ENCODE measurements at regions not wholly inside any gene's neighbourhood (a gene's known extent, or its start where the extent isn't known, plus 50 kb on each side); places are given as distances from the start of the nearest gene placed in this dataset.

DNA sequence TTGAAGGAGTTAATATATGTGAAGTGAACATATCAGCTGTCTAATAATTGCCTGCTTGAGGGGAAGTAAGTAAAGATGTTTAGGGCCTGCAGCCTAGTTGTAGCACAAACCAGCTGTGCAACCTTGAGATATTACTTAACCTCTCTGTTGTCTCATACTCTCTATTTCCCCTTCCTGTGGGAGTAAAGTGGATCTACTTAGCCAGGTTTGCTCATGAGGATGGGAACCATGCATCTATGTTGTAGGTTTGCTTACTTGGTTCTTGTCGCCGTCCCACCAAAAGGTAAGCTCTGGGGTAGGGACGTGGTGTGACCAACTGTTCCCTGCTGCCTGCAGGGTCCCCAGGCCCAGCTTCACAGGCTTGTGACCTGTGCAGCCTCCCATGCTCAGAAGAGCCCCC, 362.7 kb upstream of the SULF2 start:
- no peaks in the 10 kb centered on the region for H3K36me3 Mint-ChIP-seq
- Histone ChIP-seq H3K27ac (ENCODE audit: low read depth, low read length) (no peak overlapping the region), H3K4me3 (ENCODE audit: low read length in 2 of 2) (no peak overlapping the region), H3K36me3 (ENCODE audit: insufficient read depth, low read length) (no peaks in the 10 kb centered on the region), H3K9me3 (ENCODE audit: control insufficient read depth in 1 of 2, low read length in 2 of 2) (no peaks in the 10 kb centered on the region), H3K27me3 (ENCODE audit: insufficient read depth, low read length) (peaks cover 4% of the 10 kb centered on the region), H3K4me1 (ENCODE audit: insufficient read depth, low read length) (no peaks in the 10 kb centered on the region)
- POLR2A ChIA-PET (ENCODE audit: partially characterized antibody), result no interaction called here
- H3K4me3 Mint-ChIP-seq, result no peak overlapping the region
- peaks cover 6 to 13% of the 10 kb centered on the region in 2 donors for H3K27me3 Mint-ChIP-seq
- intact Hi-C loops (cut with micrococcal nuclease), result no loop called here
- DNase-seq, result no peak
- H3K9me3 Mint-ChIP-seq, result peaks cover 0 to 2% (median 0%) of the 10 kb centered on the region in 8 donors
- CTCF ChIA-PET (ENCODE audit: partially characterized antibody), result no interaction called here
- no peak overlapping the region for H3K27ac Mint-ChIP-seq
- no peaks in the 10 kb centered on the region for H3K4me1 Mint-ChIP-seq

DNA sequence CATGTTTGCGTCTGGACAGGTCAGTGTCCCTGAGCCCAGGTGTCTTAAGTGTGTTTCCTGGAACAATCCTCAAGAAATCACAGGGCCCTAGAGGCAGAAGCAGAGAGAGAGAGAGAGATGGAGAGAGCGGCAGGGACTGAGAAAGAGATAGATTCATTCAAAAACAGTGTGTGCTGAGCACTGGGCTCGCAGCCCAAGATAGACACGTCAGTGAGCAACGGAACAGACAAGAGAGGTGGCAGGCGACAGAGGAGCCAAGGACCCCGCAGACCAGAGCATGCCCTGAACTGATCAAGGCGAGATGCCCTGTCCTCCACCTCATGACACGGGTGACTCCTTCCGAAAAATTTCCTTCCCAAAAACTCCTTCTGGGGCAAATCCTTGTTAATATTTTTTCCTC, 362.0 kb upstream of the SULF2 start:
- Mint-ChIP-seq H3K36me3 (no peaks in the 10 kb centered on the region), H3K27me3 (peaks cover 5 to 17% of the 10 kb centered on the region in 2 donors), H3K27ac (no peak overlapping the region), H3K9me3 (peaks cover 0 to 2% (median 0%) of the 10 kb centered on the region in 8 donors), H3K4me3 (no peak overlapping the region), H3K4me1 (no peaks in the 10 kb centered on the region)
- H3K27me3 ChIP-seq (ENCODE audit: insufficient read depth, low read length), result peaks cover 4% of the 10 kb centered on the region
- H3K27ac ChIP-seq (ENCODE audit: low read depth, low read length), result no peak overlapping the region
- intact Hi-C loops (cut with micrococcal nuclease), result no loop called here
- H3K36me3 ChIP-seq (ENCODE audit: insufficient read depth, low read length), result no peaks in the 10 kb centered on the region
- no peak for DNase-seq
- POLR2A ChIA-PET (ENCODE audit: partially characterized antibody), result no interaction called here
- H3K9me3 ChIP-seq (ENCODE audit: control insufficient read depth in 1 of 2, low read length in 2 of 2), result no peaks in the 10 kb centered on the region
- CTCF ChIA-PET (ENCODE audit: partially characterized antibody), result no interaction called here
- no peaks in the 10 kb centered on the region for H3K4me1 ChIP-seq (ENCODE audit: insufficient read depth, low read length)
- H3K4me3 ChIP-seq (ENCODE audit: low read length in 2 of 2), result no peak overlapping the region

DNA sequence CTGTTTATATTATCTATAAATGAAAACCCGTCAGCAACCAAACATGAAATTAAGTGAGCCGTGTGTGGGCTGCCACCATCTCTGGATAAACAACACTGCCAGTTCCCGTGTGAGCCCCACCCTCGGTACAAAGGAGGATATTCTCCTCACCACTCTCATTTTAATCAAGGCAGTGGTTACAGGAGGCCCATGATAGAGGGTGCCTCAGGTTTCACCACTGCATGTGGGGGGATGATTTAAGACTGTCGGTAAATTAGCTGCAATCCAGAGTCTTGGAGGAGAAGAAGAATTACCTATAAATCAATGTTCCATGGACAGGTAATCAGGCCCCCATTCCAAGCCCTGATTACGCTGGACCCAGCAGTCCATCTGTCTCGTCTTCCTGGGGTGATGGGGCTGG, 361.6 kb upstream of the SULF2 start:
- Histone ChIP-seq H3K4me1 (ENCODE audit: insufficient read depth, low read length) (no peaks in the 10 kb centered on the region), H3K4me3 (ENCODE audit: low read length in 2 of 2) (no peak overlapping the region), H3K36me3 (ENCODE audit: insufficient read depth, low read length) (no peaks in the 10 kb centered on the region), H3K27me3 (ENCODE audit: insufficient read depth, low read length) (peaks cover 4% of the 10 kb centered on the region), H3K27ac (ENCODE audit: low read depth, low read length) (no peak overlapping the region), H3K9me3 (ENCODE audit: control insufficient read depth in 1 of 2, low read length in 2 of 2) (no peaks in the 10 kb centered on the region)
- no peak for DNase-seq
- intact Hi-C loops (cut with micrococcal nuclease), result no loop called here
- Mint-ChIP-seq H3K4me3 (no peak overlapping the region), H3K9me3 (peaks cover 0 to 2% (median 0%) of the 10 kb centered on the region in 8 donors), H3K36me3 (no peaks in the 10 kb centered on the region), H3K27me3 (peaks cover 3 to 17% of the 10 kb centered on the region in 2 donors), H3K27ac (no peak overlapping the region), H3K4me1 (no peaks in the 10 kb centered on the region)
- CTCF ChIA-PET (ENCODE audit: partially characterized antibody), result no interaction called here
- POLR2A ChIA-PET (ENCODE audit: partially characterized antibody), result no interaction called here

DNA sequence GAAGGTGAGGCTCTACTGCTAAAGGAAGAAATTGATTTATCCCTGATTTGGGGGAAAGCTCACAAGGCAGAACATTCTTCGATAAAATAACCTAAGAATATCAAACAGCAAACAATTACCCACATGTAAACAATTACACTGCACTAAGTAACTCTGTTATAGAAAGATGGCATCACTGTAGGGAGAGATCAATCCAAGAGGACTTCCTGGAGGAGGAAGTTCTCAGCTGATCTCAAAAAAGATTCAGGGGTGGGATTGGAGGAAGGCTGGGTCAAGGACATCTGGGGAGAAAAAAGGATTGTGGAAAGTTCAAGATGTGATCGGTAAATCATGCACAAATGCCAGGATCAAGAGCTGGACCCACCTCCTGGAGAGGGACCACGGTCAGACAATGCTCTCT, 361.0 kb upstream of the SULF2 start:
- intact Hi-C loops (cut with micrococcal nuclease), result no loop called here
- no peak for DNase-seq
- CTCF ChIA-PET (ENCODE audit: partially characterized antibody), result no interaction called here

DNA sequence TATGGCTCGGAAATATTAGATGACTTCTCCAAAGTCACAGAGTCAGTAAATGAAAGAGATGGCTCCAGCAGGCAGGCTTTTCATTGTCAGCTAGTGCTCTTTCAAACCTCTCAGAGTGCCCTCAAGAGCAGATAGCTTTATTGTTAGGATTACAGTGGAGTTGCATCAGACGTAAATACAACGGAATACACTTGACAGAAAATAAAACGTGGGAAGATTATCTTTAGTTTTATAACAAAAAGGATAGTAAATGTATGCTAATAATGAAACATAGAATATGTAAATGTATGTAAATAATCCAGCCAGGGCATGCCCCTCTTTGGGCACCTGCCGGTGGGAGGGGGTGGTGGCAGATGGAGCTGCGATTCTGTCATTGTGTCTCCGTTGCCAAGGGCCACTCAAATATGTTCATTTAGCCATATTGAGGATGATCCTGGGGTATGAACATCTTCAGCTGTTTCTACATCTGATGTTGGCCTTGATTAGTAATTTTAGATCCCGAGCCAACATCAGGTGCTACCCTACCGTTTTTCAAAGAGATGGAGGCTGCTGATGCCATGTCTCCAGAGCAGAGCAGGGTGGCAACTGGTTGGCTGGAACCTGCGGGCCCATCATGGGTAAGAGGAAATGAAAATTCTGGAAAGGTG, 358.3 kb upstream of the SULF2 start:
- Mint-ChIP-seq H3K27ac (no peak overlapping the region), H3K4me1 (no peaks in the 10 kb centered on the region), H3K4me3 (no peak overlapping the region), H3K9me3 (peaks cover 0 to 6% (median 0%) of the 10 kb centered on the region in 8 donors), H3K27me3 (peaks cover 5 to 29% of the 10 kb centered on the region in 2 donors), H3K36me3 (no peaks in the 10 kb centered on the region)
- Histone ChIP-seq H3K27ac (ENCODE audit: low read depth, low read length) (no peak overlapping the region), H3K27me3 (ENCODE audit: insufficient read depth, low read length) (peaks cover 4% of the 10 kb centered on the region), H3K4me1 (ENCODE audit: insufficient read depth, low read length) (no peaks in the 10 kb centered on the region), H3K36me3 (ENCODE audit: insufficient read depth, low read length) (no peaks in the 10 kb centered on the region), H3K4me3 (ENCODE audit: low read length in 2 of 2) (no peak overlapping the region), H3K9me3 (ENCODE audit: control insufficient read depth in 1 of 2, low read length in 2 of 2) (no peaks in the 10 kb centered on the region)
- ChIA-PET CTCF (ENCODE audit: partially characterized antibody) (no interaction called here), POLR2A (ENCODE audit: partially characterized antibody) (no interaction called here)
- no peak for DNase-seq
- intact Hi-C loops (cut with micrococcal nuclease), result no loop called here

More for the DNA sequence above, 361.0 kb upstream of the SULF2 start:
- H3K27ac ChIP-seq (ENCODE audit: low read depth, low read length), result no peak overlapping the region
- POLR2A ChIA-PET (ENCODE audit: partially characterized antibody), result no interaction called here
- peaks cover 4% of the 10 kb centered on the region for H3K27me3 ChIP-seq (ENCODE audit: insufficient read depth, low read length)
- Mint-ChIP-seq H3K27ac (no peak overlapping the region), H3K9me3 (peaks cover 0 to 6% (median 0%) of the 10 kb centered on the region in 8 donors), H3K4me1 (no peaks in the 10 kb centered on the region), H3K27me3 (peaks cover 3 to 20% of the 10 kb centered on the region in 2 donors), H3K36me3 (no peaks in the 10 kb centered on the region), H3K4me3 (no peak overlapping the region)
- no peaks in the 10 kb centered on the region for H3K9me3 ChIP-seq (ENCODE audit: control insufficient read depth in 1 of 2, low read length in 2 of 2)
- no peaks in the 10 kb centered on the region for H3K36me3 ChIP-seq (ENCODE audit: insufficient read depth, low read length)
- H3K4me1 ChIP-seq (ENCODE audit: insufficient read depth, low read length), result no peaks in the 10 kb centered on the region
- H3K4me3 ChIP-seq (ENCODE audit: low read length in 2 of 2), result no peak overlapping the region

DNA sequence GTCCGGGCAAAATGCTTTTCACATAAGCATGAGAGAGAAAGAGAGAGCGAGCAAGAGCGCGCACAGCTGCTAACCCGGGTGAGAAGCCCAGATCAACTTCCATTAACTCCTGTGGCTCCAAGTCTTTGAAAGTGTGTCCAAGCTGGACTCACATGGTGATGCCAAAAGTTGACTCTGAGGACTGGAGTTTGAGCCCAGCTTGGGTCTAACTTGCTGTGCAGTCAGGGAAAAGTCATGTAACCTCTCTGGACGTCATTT, 357.2 kb upstream of the SULF2 start:
- POLR2A ChIA-PET (ENCODE audit: partially characterized antibody), result no interaction called here
- Mint-ChIP-seq H3K27ac (no peak overlapping the region), H3K9me3 (peaks cover 0 to 6% (median 0%) of the 10 kb centered on the region in 8 donors), H3K36me3 (no peaks in the 10 kb centered on the region), H3K4me1 (no peaks in the 10 kb centered on the region), H3K27me3 (peaks cover 8 to 35% of the 10 kb centered on the region in 2 donors), H3K4me3 (no peak overlapping the region)
- Histone ChIP-seq H3K4me1 (ENCODE audit: insufficient read depth, low read length) (no peaks in the 10 kb centered on the region), H3K27me3 (ENCODE audit: insufficient read depth, low read length) (peaks cover 4% of the 10 kb centered on the region), H3K27ac (ENCODE audit: low read depth, low read length) (no peak overlapping the region), H3K36me3 (ENCODE audit: insufficient read depth, low read length) (no peaks in the 10 kb centered on the region), H3K9me3 (ENCODE audit: control insufficient read depth in 1 of 2, low read length in 2 of 2) (no peaks in the 10 kb centered on the region), H3K4me3 (ENCODE audit: low read length in 2 of 2) (no peak overlapping the region)
- intact Hi-C loops (cut with micrococcal nuclease), result no loop called here
- CTCF ChIA-PET (ENCODE audit: partially characterized antibody), result no interaction called here
- no peak for DNase-seq

DNA sequence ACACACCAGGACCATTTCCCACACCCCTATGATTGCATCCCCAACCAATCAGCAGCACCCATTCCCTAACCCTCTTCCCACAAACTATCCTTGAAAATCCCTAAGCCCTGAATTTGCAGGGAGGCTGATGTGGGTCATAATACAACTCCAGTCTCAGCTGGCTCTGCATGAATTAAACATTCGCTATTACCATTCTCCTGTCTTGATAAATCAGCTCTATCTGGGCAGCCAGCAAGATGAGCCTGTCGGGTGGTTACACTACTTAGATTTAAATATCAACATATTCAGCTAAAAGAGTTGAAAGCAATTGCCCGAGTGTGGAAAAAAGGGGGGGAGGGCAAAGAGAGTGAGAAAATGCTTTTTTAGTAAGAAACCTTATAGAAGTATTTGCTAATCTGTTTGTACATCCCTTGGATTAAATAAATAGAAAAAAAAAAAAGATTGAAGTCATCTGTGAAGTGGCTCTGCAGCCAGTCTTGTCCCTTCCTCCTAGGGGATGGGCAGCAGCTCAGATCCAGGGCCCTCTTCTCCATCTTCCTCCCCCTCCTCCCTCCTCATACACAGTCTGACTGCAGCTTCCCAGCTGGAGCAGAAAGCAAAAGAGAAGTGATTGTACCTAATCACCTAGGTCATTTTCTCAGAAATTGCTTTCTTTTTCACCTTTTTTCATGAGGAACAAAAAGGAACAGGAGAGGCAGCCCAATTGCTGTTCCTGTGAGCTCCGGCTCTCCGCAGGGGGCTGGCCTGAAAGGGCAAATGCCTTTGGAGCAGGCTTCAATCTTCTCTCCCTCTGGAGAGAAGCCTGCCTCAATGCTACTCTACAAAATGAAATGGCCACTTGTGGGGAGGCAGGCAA, 356.6 kb upstream of the SULF2 start:
- CTCF ChIA-PET (ENCODE audit: partially characterized antibody), result no interaction called here
- intact Hi-C loops (cut with micrococcal nuclease), result no loop called here
- no peak overlapping the region for H3K27ac Mint-ChIP-seq

More for the DNA sequence above, 356.6 kb upstream of the SULF2 start:
- H3K27me3 ChIP-seq (ENCODE audit: insufficient read depth, low read length), result peaks cover 4% of the 10 kb centered on the region
- POLR2A ChIA-PET (ENCODE audit: partially characterized antibody), result no interaction called here
- no peak for DNase-seq
- no peak overlapping the region for H3K4me3 Mint-ChIP-seq
- H3K27me3 Mint-ChIP-seq, result peaks cover 8 to 33% of the 10 kb centered on the region in 2 donors
- H3K27ac ChIP-seq (ENCODE audit: low read depth, low read length), result no peak overlapping the region
- H3K4me1 Mint-ChIP-seq, result no peaks in the 10 kb centered on the region
- H3K36me3 Mint-ChIP-seq, result no peaks in the 10 kb centered on the region
- H3K4me3 ChIP-seq (ENCODE audit: low read length in 2 of 2), result no peak overlapping the region
- peaks cover 0 to 5% (median 0%) of the 10 kb centered on the region in 8 donors for H3K9me3 Mint-ChIP-seq
- no peaks in the 10 kb centered on the region for H3K4me1 ChIP-seq (ENCODE audit: insufficient read depth, low read length)
- no peaks in the 10 kb centered on the region for H3K9me3 ChIP-seq (ENCODE audit: control insufficient read depth in 1 of 2, low read length in 2 of 2)
- H3K36me3 ChIP-seq (ENCODE audit: insufficient read depth, low read length), result no peaks in the 10 kb centered on the region
